Spleen (tissue), 11 donors: ENCODE measurements at regions not wholly inside any gene's neighbourhood (a gene's known extent, or its start where the extent isn't known, plus 50 kb on each side); places are given as distances from the start of the nearest gene placed in this dataset.

ENCODE experiments used
- DNase-seq: peaks from one replicate; pipeline ENCODE4 v3.0.0-alpha.2; 2020
- H3K27ac ChIP-seq, 8 donors: fragments of 200-600 bp; sonication (generic) in 7 of 8; 1 replicate in 4 of 8; 2 replicates in 4 of 8; pipeline versions ENCODE4 v1.5.0 to v1.8.0; 2016 to 2021; ENCODE audit warnings: inconsistent platforms in 4 of 8, mild to moderate bottlenecking in 4 of 8, moderate library complexity in 1 of 8
- H3K27me3 ChIP-seq, 7 donors: fragments of 200-600 bp; sonication (generic) in 6 of 7; replicated peaks in 1 of 7; 1 replicate in 4 of 7; 2 replicates in 3 of 7; pipeline versions ENCODE4 v1.5.0 to v1.8.0; 2016 to 2021; ENCODE audit warnings: inconsistent platforms in 3 of 7, mild to moderate bottlenecking in 1 of 7
- H3K36me3 ChIP-seq, 6 donors: fragments of 200-600 bp; sonication (generic) in 5 of 6; 1 replicate in 4 of 6; 2 replicates in 2 of 6; pipeline versions ENCODE4 v1.5.0 to v1.8.0; 2016 to 2021; ENCODE audit warnings: inconsistent platforms in 2 of 6
- H3K4me1 ChIP-seq, 6 donors: fragments of 200-600 bp; sonication (generic) in 5 of 6; 1 replicate in 3 of 6; 2 replicates in 3 of 6; pipeline versions ENCODE4 v1.5.0 to v1.8.0; 2016 to 2021; ENCODE audit warnings: inconsistent platforms in 3 of 6
- H3K4me3 ChIP-seq, 8 donors: fragments of 200-600 bp; sonication (generic) in 7 of 8; 1 replicate in 4 of 8; 2 replicates in 4 of 8; pipeline versions ENCODE4 v1.5.0 to v1.8.0; 2016 to 2021; ENCODE audit warnings: inconsistent platforms in 4 of 8, mild to moderate bottlenecking in 4 of 8, moderate library complexity in 2 of 8
- H3K9me3 ChIP-seq, 8 donors: fragments of 200-600 bp; sonication (generic) in 7 of 8; 1 replicate in 4 of 8; 2 replicates in 4 of 8; pipeline versions ENCODE4 v1.5.0 to v1.8.0; 2016 to 2021; ENCODE audit warnings: inconsistent platforms in 4 of 8
- CTCF ChIP-seq, 11 experiments: fragments of 200-600 bp in 7 of 11; fragments of 450-650 bp in 4 of 11; sonication (generic) in 4 of 11; IDR thresholded peaks in 8 of 11; conservative IDR thresholded peaks in 3 of 11; 1 replicate in 7 of 11; 2 replicates in 4 of 11; pipeline versions ENCODE4 v1.4.0 to v1.8.0; 2016 to 2021; ENCODE audit warnings: antibody characterized with exemption in 11 of 11, inconsistent platforms in 4 of 11, mild to moderate bottlenecking in 1 of 11
- POLR2A ChIP-seq, 3 donors: fragments of 450-650 bp; IDR thresholded peaks; one replicate each; pipeline ENCODE4 v1.5.1; 2017; ENCODE audit warnings: antibody characterized with exemption in 3 of 3, mild to moderate bottlenecking in 1 of 3
- POLR2AphosphoS5 ChIP-seq, 3 donors: sonication (generic); formaldehyde crosslinking; IDR thresholded peaks; one replicate each; pipeline ENCODE4 v1.5.1; 2017; ENCODE audit warnings: antibody characterized with exemption in 3 of 3
- WGBS, 5 donors: extraction: QIAGEN DNeasy Blood & Tissue Kit in 3 of 5; methylation state at CpG; one replicate each; pipeline versions ENCODE4 v1.1.5 to v1.1.7; 2013 to 2018; 5-methylcytosine and 5-hydroxymethylcytosine counted together
- intact Hi-C: fragments of 100-400 bp; cut with DNase I; formaldehyde crosslinking; loops from one replicate; pipeline ENCODE4 v1.15.0; 2023; ENCODE audit warnings: low total_unique reads
- donor health status: healthy with polysubstance abuse.
- donor health status: DM: no; HTN: no; CAD: no; lungs with moderate emphysema.
- donor health status: DM: no; HTN: no; CAD: no.
- donor health status: Bipolar disorder and iron deficiency.
- donor health status: healthy.
- donor health status: DM: no; HTN: no; CAD: no.
- donor health status: DM: yes; HTN: yes; CAD: no.

- WGBS, 5 donors = 66 to 86% (median 78%) methylated on average over 3 of the region's 3 CpGs
Observed at GRCh38 chr1:83706354-83706938, 292.5 kb downstream of the TTLL7 start.

GRCh38 chr1:83705091-83705490 is 293.8 kb downstream of the TTLL7 start:
- Histone ChIP-seq H3K4me3 (no peak overlapping the region), H3K4me1 (no peaks in the 10 kb centered on the region), H3K27me3 (no peaks in the 10 kb centered on the region), H3K9me3 (no peaks in the 10 kb centered on the region), H3K36me3 (no peaks in the 10 kb centered on the region), H3K27ac (no peak overlapping the region)
- intact Hi-C loops = no loop called here
- no peak for TF ChIP-seq POLR2AphosphoS5 (IDR thresholded peaks at IDR 0.05)
- no peak for TF ChIP-seq CTCF (IDR thresholded peaks at IDR 0.05 in 8 of 11, conservative IDR thresholded peaks at IDR 0.05 in 3 of 11)
- TF ChIP-seq POLR2A (IDR thresholded peaks at IDR 0.05) = no peak
- WGBS, 5 donors = 76 to 92% (median 82%) methylated on average over 1 of the region's 1 CpG
- no peak for DNase-seq

More at GRCh38 chr1:83706354-83706938, 292.5 kb downstream of the TTLL7 start:
- no peak for DNase-seq
- Histone ChIP-seq H3K36me3 (no peaks in the 10 kb centered on the region), H3K27ac (no peak overlapping the region), H3K4me1 (no peaks in the 10 kb centered on the region), H3K9me3 (no peaks in the 10 kb centered on the region), H3K27me3 (no peaks in the 10 kb centered on the region), H3K4me3 (no peak overlapping the region)
- intact Hi-C loops = no loop called here
- TF ChIP-seq POLR2AphosphoS5 (IDR thresholded peaks at IDR 0.05) (no peak), CTCF (IDR thresholded peaks at IDR 0.05 in 8 of 11, conservative IDR thresholded peaks at IDR 0.05 in 3 of 11) (no peak), POLR2A (IDR thresholded peaks at IDR 0.05) (no peak)

GRCh38 chr1:83704350-83704749 is 294.6 kb downstream of the TTLL7 start:
- intact Hi-C loops = no loop called here
- Histone ChIP-seq H3K27me3 (no peaks in the 10 kb centered on the region), H3K9me3 (no peaks in the 10 kb centered on the region), H3K4me3 (no peak overlapping the region), H3K36me3 (no peaks in the 10 kb centered on the region), H3K4me1 (no peaks in the 10 kb centered on the region), H3K27ac (no peak overlapping the region)
- DNase-seq = no peak
- no peak for TF ChIP-seq POLR2AphosphoS5 (IDR thresholded peaks at IDR 0.05)
- no peak for TF ChIP-seq POLR2A (IDR thresholded peaks at IDR 0.05)
- no peak for TF ChIP-seq CTCF (IDR thresholded peaks at IDR 0.05 in 8 of 11, conservative IDR thresholded peaks at IDR 0.05 in 3 of 11)

- Histone ChIP-seq H3K27me3 (no peaks in the 10 kb centered on the region), H3K4me3 (no peak overlapping the region), H3K27ac (no peak overlapping the region), H3K4me1 (no peaks in the 10 kb centered on the region), H3K36me3 (no peaks in the 10 kb centered on the region), H3K9me3 (no peaks in the 10 kb centered on the region)
- TF ChIP-seq POLR2A (IDR thresholded peaks at IDR 0.05) (no peak), POLR2AphosphoS5 (IDR thresholded peaks at IDR 0.05) (no peak), CTCF (IDR thresholded peaks at IDR 0.05 in 8 of 11, conservative IDR thresholded peaks at IDR 0.05 in 3 of 11) (no peak)
- 75 to 88% (median 81%) methylated on average over 1 of the region's 1 CpG for WGBS, 5 donors
- DNase-seq = no peak
- intact Hi-C loops = no loop called here
Observed at GRCh38 chr1:83702356-83702755, 296.6 kb downstream of the TTLL7 start.
